Heart left ventricle (tissue), 16 donors: ENCODE measurements at regions not wholly inside any gene's neighbourhood (a gene's known extent, or its start where the extent isn't known, plus 50 kb on each side); places are given as distances from the start of the nearest gene placed in this dataset.

Experiments
- ATAC-seq, 4 donors: fragments of 200-7000 bp; cut with Tn5 transposase; one replicate each; pipeline ENCODE4 v1.9.1; 2020 to 2022; ENCODE audit warnings: moderate library complexity in 4 of 4, mild to moderate bottlenecking in 3 of 4, moderate number of reproducible peaks in 1 of 4
- DNase-seq, 5 donors: peaks; one replicate each; pipeline ENCODE4 v3.0.0-alpha.2; 2020
- H3K27ac ChIP-seq, 12 donors: fragments of 200-600 bp; sonication (generic) in 4 of 12; one replicate each; pipeline versions ENCODE4 v1.5.0 to v1.8.0; 2016 to 2022; ENCODE audit warnings: mild to moderate bottlenecking in 2 of 12
- H3K27me3 ChIP-seq, 9 donors: fragments of 200-600 bp; sonication (generic) in 2 of 9; one replicate each; pipeline versions ENCODE4 v1.5.1 to v1.8.0; 2016 to 2022; ENCODE audit warnings: mild to moderate bottlenecking in 3 of 9
- H3K36me3 ChIP-seq, 9 donors: fragments of 200-600 bp; sonication (generic) in 2 of 9; one replicate each; pipeline versions ENCODE4 v1.5.0 to v1.8.0; 2018 to 2022; ENCODE audit warnings: mild to moderate bottlenecking in 2 of 9
- H3K4me1 ChIP-seq, 12 donors: fragments of 200-600 bp; sonication (generic) in 4 of 12; one replicate each; pipeline versions ENCODE4 v1.5.0 to v1.8.0; 2016 to 2022; ENCODE audit warnings: mild to moderate bottlenecking in 3 of 12
- H3K4me3 ChIP-seq, 12 donors: fragments of 200-600 bp; sonication (generic) in 4 of 12; one replicate each; pipeline versions ENCODE4 v1.5.0 to v1.8.0; 2017 to 2022; ENCODE audit warnings: mild to moderate bottlenecking in 9 of 12, moderate library complexity in 4 of 12
- H3K9me3 ChIP-seq, 12 donors: fragments of 200-600 bp; sonication (generic) in 4 of 12; one replicate each; pipeline versions ENCODE4 v1.5.0 to v1.8.0; 2016 to 2022; ENCODE audit warnings: mild to moderate bottlenecking in 1 of 12
- CTCF ChIP-seq, 12 donors: fragments of 200-600 bp; sonication (generic) in 4 of 12; IDR thresholded peaks; one replicate each; pipeline versions ENCODE4 v1.5.0 to v1.8.0; 2018 to 2022; ENCODE audit warnings: antibody characterized with exemption in 12 of 12, mild to moderate bottlenecking in 5 of 12
- POLR2A ChIP-seq, 2 donors: fragments of 450-650 bp; IDR thresholded peaks; one replicate each; pipeline ENCODE4 v1.6.1; 2017; ENCODE audit warnings: antibody characterized with exemption in 2 of 2, mild to moderate bottlenecking in 2 of 2, moderate library complexity in 2 of 2
- WGBS, 4 donors: extraction: QIAGEN DNeasy Blood & Tissue Kit in 2 of 4; methylation state at CpG; one replicate each; pipeline versions ENCODE4 v1.1.5 to v1.1.7; 2013 to 2018; 5-methylcytosine and 5-hydroxymethylcytosine counted together
- intact Hi-C, 10 donors: fragments of 100-400 bp; cut with DNase I; formaldehyde crosslinking; loops; one replicate each; pipeline versions ENCODE4 v1.11.1 to v1.14.2; 2022
- donor health status: ischemic (EF 13 %, LVEDD 7.1; RV severe dilation, severe dysfunction).
- donor health status: healthy with polysubstance abuse.
- donor health status: DM: no; HTN: yes; CAD: no.
- donor health status: DM: no; HTN: no; CAD: no.
- donor health status: ischemic (EF 25% LVEDD 6.9; RV normal size, moderate dysfunction).
- donor health status: ischemic (EF 25% LVEDD 5.7; RV mildly dilated, moderate dysfunction).
- donor health status: healthy.
- donor health status: DM: yes; HTN: yes; CAD: no.
- donor health status: ischemic (EF 35%, LVEDD 5.7; RV mildly dilated, moderate dysfunction).
- donor health status: nonischemic (EF 11% LVEDD 7.7; RV severe dilation, severe dysfunction).
- donor health status: DM: yes; HTN: yes; CAD: no.
- donor health status: PGD.
- donor health status: ischemic (EF 29% LVEDD 5.4; RV normal size, mild dysfunction).
- donor health status: nonischemic (EF 23%, LVEDD 6.1; RV moderate dilation, normal function).

- ATAC-seq = no peak
- H3K4me1 ChIP-seq = peaks cover 0 to 6% (median 0%) of the 10 kb centered on the region in 12 donors
- TF ChIP-seq POLR2A (IDR thresholded peaks at IDR 0.05) (no peak), CTCF (IDR thresholded peaks at IDR 0.05) (no peak)
- no peak for DNase-seq
- no peaks in the 10 kb centered on the region for H3K27me3 ChIP-seq
- H3K36me3 ChIP-seq = no peaks in the 10 kb centered on the region
- H3K9me3 ChIP-seq = peaks cover 0 to 25% (median 0%) of the 10 kb centered on the region in 12 donors
- no peak overlapping the region for H3K4me3 ChIP-seq
- H3K27ac ChIP-seq = no peak overlapping the region
- intact Hi-C loops = no loop called here
- WGBS, 4 donors = 60 to 71% (median 68%) methylated on average over 12 of the region's 12 CpGs
Observed at GRCh38 chr18:76234676-76235060, 260.4 kb downstream of the ZNF516 start.

GRCh38 chr18:76233876-76234675 is 261.0 kb downstream of the ZNF516 start:
- no peaks in the 10 kb centered on the region for H3K36me3 ChIP-seq
- H3K27me3 ChIP-seq = no peaks in the 10 kb centered on the region
- H3K27ac ChIP-seq = no peak overlapping the region
- no peak overlapping the region for H3K4me3 ChIP-seq
- TF ChIP-seq CTCF (IDR thresholded peaks at IDR 0.05) (no peak), POLR2A (IDR thresholded peaks at IDR 0.05) (no peak)
- 47 to 55% (median 54%) methylated on average over 5 of the region's 5 CpGs for WGBS, 4 donors
- DNase-seq (no peak), ATAC-seq (no peak)
- intact Hi-C loops = no loop called here
- peaks cover 0 to 6% (median 0%) of the 10 kb centered on the region in 12 donors for H3K4me1 ChIP-seq
- H3K9me3 ChIP-seq = peaks cover 0 to 19% (median 0%) of the 10 kb centered on the region in 12 donors

GRCh38 chr18:76233406-76233805 is 261.6 kb downstream of the ZNF516 start:
- intact Hi-C loops = no loop called here
- DNase-seq (no peak), ATAC-seq (no peak)
- Histone ChIP-seq H3K9me3 (peaks cover 0 to 14% (median 0%) of the 10 kb centered on the region in 12 donors), H3K36me3 (no peaks in the 10 kb centered on the region), H3K27ac (no peak overlapping the region), H3K4me1 (peaks cover 0 to 6% (median 0%) of the 10 kb centered on the region in 12 donors), H3K4me3 (no peak overlapping the region), H3K27me3 (no peaks in the 10 kb centered on the region)
- WGBS, 4 donors = 57 to 79% (median 74%) methylated on average over 1 of the region's 1 CpG
- TF ChIP-seq CTCF (IDR thresholded peaks at IDR 0.05) = no peak
- no peak for TF ChIP-seq POLR2A (IDR thresholded peaks at IDR 0.05)

GRCh38 chr18:76232779-76233178 is 262.3 kb downstream of the ZNF516 start:
- Histone ChIP-seq H3K9me3 (peaks cover 0 to 8% (median 0%) of the 10 kb centered on the region in 12 donors), H3K27me3 (no peaks in the 10 kb centered on the region), H3K36me3 (no peaks in the 10 kb centered on the region), H3K4me1 (peaks cover 0 to 6% (median 0%) of the 10 kb centered on the region in 12 donors), H3K27ac (no peak overlapping the region), H3K4me3 (no peak overlapping the region)
- DNase-seq (no peak), ATAC-seq (no peak)
- TF ChIP-seq CTCF (IDR thresholded peaks at IDR 0.05) = no peak
- TF ChIP-seq POLR2A (IDR thresholded peaks at IDR 0.05) = no peak
- intact Hi-C loops = no loop called here
- WGBS, 4 donors = 66 to 73% (median 69%) methylated on average over 3 of the region's 3 CpGs
